IMR-90 (cell line): ENCODE measurements at regions not wholly inside any gene's neighbourhood (a gene's known extent, or its start where the extent isn't known, plus 50 kb on each side); places are given as distances from the start of the nearest gene placed in this dataset.

Experiments
- ATAC-seq: fragments of 200-7000 bp; cut with Tn5 transposase; 2 replicates; pipeline ENCODE4 v1.9.1; 2020; ENCODE audit warnings: low read depth, mild to moderate bottlenecking, moderate library complexity
- BruUV-seq: library from RNA; stranded (reverse); fragments of 400-500 nt; replicated peaks from 2 replicates; lab custom pipeline; 2021; lab: Mats Ljungman, UMichigan
- CTCF ChIA-PET: fragments of 300-600 bp; formaldehyde crosslinking; extraction: SDS; loops from one replicate; lab custom pipeline; 2021; ENCODE audit warnings: antibody characterized with exemption; lab: Yijun Ruan, JAX
- POLR2A ChIA-PET: fragments of 300-600 bp; sonication (Branson Sonifier 250); formaldehyde crosslinking; loops from one replicate; lab custom pipeline; 2022; ENCODE audit warnings: antibody characterized with exemption; ENCODE audit not compliant: unreplicated experiment; lab: Charles Lee
- DNase-seq: peaks from one replicate; pipeline ENCODE4 v3.0.0; 2013
- H2AFZ ChIP-seq: replicated peaks from 2 replicates; pipeline ENCODE3; 2013; ENCODE audit warnings: low read length, mild to moderate bottlenecking; ENCODE audit not compliant: poor library complexity
- H2AK5ac ChIP-seq: 2 replicates; pipeline ENCODE4 v1.6.1; 2013; ENCODE audit warnings: low read depth, low read length, inconsistent platforms
- H2AK9ac ChIP-seq: replicated peaks from 2 replicates; pipeline ENCODE3; 2013; ENCODE audit warnings: mild to moderate bottlenecking, low read depth, low read length, moderate library complexity; ENCODE audit not compliant: poor library complexity
- H2BK120ac ChIP-seq: 2 replicates; pipeline ENCODE4 v1.6.1; 2013; ENCODE audit warnings: low read depth, low read length, inconsistent platforms
- H2BK15ac ChIP-seq: 3 replicates; pipeline ENCODE4 v1.6.1; 2013; ENCODE audit warnings: low read depth, low read length, inconsistent platforms
- H2BK20ac ChIP-seq: 2 replicates; pipeline ENCODE4 v1.6.1; 2013; ENCODE audit warnings: low read depth, mild to moderate bottlenecking, inconsistent platforms, low read length, moderate library complexity
- H2BK5ac ChIP-seq: 2 replicates; pipeline ENCODE4 v1.6.1; 2013; ENCODE audit warnings: mild to moderate bottlenecking, low read depth, low read length, inconsistent platforms; ENCODE audit not compliant: poor library complexity, severe bottlenecking
- H3K14ac ChIP-seq: replicated peaks from 2 replicates; pipeline ENCODE4 v1.6.1; 2013; ENCODE audit warnings: low read depth, low read length, inconsistent platforms
- H3K18ac ChIP-seq: 2 replicates; pipeline ENCODE4 v1.6.1; 2013; ENCODE audit warnings: low read depth, low read length, control low read depth
- H3K23ac ChIP-seq: 2 replicates; pipeline ENCODE4 v1.6.1; 2013; ENCODE audit warnings: low read depth, low read length, inconsistent platforms
- H3K27ac ChIP-seq: 2 replicates; pipeline ENCODE4 v1.5.1; 2013; ENCODE audit warnings: mild to moderate bottlenecking, control low read depth, low read length; ENCODE audit not compliant: insufficient read depth
- H3K27me3 ChIP-seq: 2 replicates; pipeline ENCODE4 v1.6.1; 2013; ENCODE audit warnings: low read length; ENCODE audit not compliant: control insufficient read depth, insufficient read depth
- H3K36me3 ChIP-seq: 2 replicates; pipeline ENCODE4 v1.6.1; 2013; ENCODE audit warnings: low read length, mixed read lengths; ENCODE audit not compliant: control insufficient read depth, insufficient read depth
- H3K4ac ChIP-seq: 2 replicates; pipeline ENCODE4 v1.6.1; 2013; ENCODE audit warnings: low read depth, low read length, inconsistent platforms
- H3K4me1 ChIP-seq: 2 replicates; pipeline ENCODE4 v1.6.1; 2013; ENCODE audit warnings: low read length, mixed read lengths; ENCODE audit not compliant: control insufficient read depth, insufficient read depth
- H3K4me2 ChIP-seq: 2 replicates; pipeline ENCODE4 v1.6.1; 2013; ENCODE audit warnings: low read depth, mild to moderate bottlenecking, control low read depth, low read length, moderate library complexity
- H3K4me3 ChIP-seq: 2 replicates; pipeline ENCODE4 v1.5.1; 2013; ENCODE audit warnings: low read depth, mild to moderate bottlenecking, control low read depth, low read length, moderate library complexity; ENCODE audit not compliant: insufficient read depth
- H3K56ac ChIP-seq: 2 replicates; pipeline ENCODE4 v1.6.1; 2013; ENCODE audit warnings: low read length, inconsistent platforms; ENCODE audit not compliant: insufficient read depth; ENCODE audit errors: extremely low read depth
- H3K79me1 ChIP-seq, 2 experiments: 2 replicates each; pipeline ENCODE4 v1.6.1; 2013; ENCODE audit warnings: low read length in 2 of 2, inconsistent platforms in 1 of 2, low read depth in 1 of 2
- H3K9ac ChIP-seq: 2 replicates; pipeline ENCODE4 v1.6.1; 2013; ENCODE audit warnings: low read depth, low read length, control low read depth
- H3K9me1 ChIP-seq: 2 replicates; pipeline ENCODE4 v1.6.1; 2013; ENCODE audit warnings: low read length, inconsistent platforms; ENCODE audit not compliant: insufficient read depth
- H3K9me3 ChIP-seq: 2 replicates; pipeline ENCODE4 v1.6.1; 2013; ENCODE audit warnings: low read length; ENCODE audit not compliant: control insufficient read depth, insufficient read depth
- H4K20me1 ChIP-seq: 2 replicates; pipeline ENCODE4 v1.6.1; 2013; ENCODE audit warnings: low read length, inconsistent platforms; ENCODE audit not compliant: insufficient read depth
- H4K5ac ChIP-seq: 2 replicates; pipeline ENCODE4 v1.6.1; 2013; ENCODE audit warnings: mild to moderate bottlenecking, low read depth, low read length, control low read depth
- H4K8ac ChIP-seq, 2 experiments: 2 replicates each; pipeline ENCODE4 v1.6.1; 2013; ENCODE audit warnings: low read depth in 2 of 2, low read length in 2 of 2, control low read depth in 1 of 2, inconsistent platforms in 1 of 2
- H4K91ac ChIP-seq: 2 replicates; pipeline ENCODE4 v1.6.1; 2013; ENCODE audit warnings: low read depth, low read length, inconsistent platforms; ENCODE audit not compliant: insufficient read depth
- BHLHE40 ChIP-seq: fragments of 150-350 bp; IDR thresholded peaks from 2 replicates; pipeline ENCODE4 v1.6.1; 2016; ENCODE audit warnings: mild to moderate bottlenecking, low read depth, low read length
- CHD1 ChIP-seq: IDR thresholded peaks from 2 replicates; pipeline ENCODE4 v1.6.1; 2012; ENCODE audit warnings: low read depth, low read length, improper control_type of control experiment
- CTCF ChIP-seq: conservative IDR thresholded peaks from 2 replicates; pipeline ENCODE4 v1.5.1; 2012; ENCODE audit warnings: mild to moderate bottlenecking, low read depth, low read length, improper control_type of control experiment
- FOS ChIP-seq: fragments of 150-350 bp; IDR thresholded peaks from 2 replicates; pipeline ENCODE4 v1.6.1; 2016; ENCODE audit warnings: low read depth, low read length
- MAFK ChIP-seq: IDR thresholded peaks from 2 replicates; pipeline ENCODE4 v1.6.1; 2012; ENCODE audit warnings: low read depth, low read length, improper control_type of control experiment
- MXI1 ChIP-seq: IDR thresholded peaks from 2 replicates; pipeline ENCODE4 v1.6.1; 2012; ENCODE audit warnings: low read depth, mild to moderate bottlenecking, low read length, moderate library complexity, borderline replicate concordance
- NFE2L2 ChIP-seq: fragments of 150-350 bp; IDR thresholded peaks from 2 replicates; pipeline ENCODE4 v1.6.1; 2016; ENCODE audit warnings: low read depth, mild to moderate bottlenecking, low read length
- POLR2A ChIP-seq: IDR thresholded peaks from 2 replicates; pipeline ENCODE4 v1.6.1; 2012; ENCODE audit warnings: mild to moderate bottlenecking, low read depth, low read length
- RAD21 ChIP-seq: IDR thresholded peaks from 2 replicates; pipeline ENCODE4 v1.6.1; 2012; ENCODE audit warnings: low read length, improper control_type of control experiment
- RCOR1 ChIP-seq: IDR thresholded peaks from 2 replicates; pipeline ENCODE4 v1.6.1; 2012; ENCODE audit warnings: mild to moderate bottlenecking, low read length, improper control_type of control experiment; ENCODE audit not compliant: insufficient replicate concordance
- RFX5 ChIP-seq: IDR thresholded peaks from 2 replicates; pipeline ENCODE4 v1.8.0; 2012; ENCODE audit warnings: low read depth, mild to moderate bottlenecking, low read length, moderate library complexity
- SMC3 ChIP-seq: fragments of 150-350 bp; IDR thresholded peaks from 2 replicates; pipeline ENCODE4 v1.6.1; 2016; ENCODE audit warnings: low read depth, mild to moderate bottlenecking, antibody characterized with exemption, low read length, moderate library complexity
- USF2 ChIP-seq: fragments of 150-350 bp; IDR thresholded peaks from 2 replicates; pipeline ENCODE4 v1.6.1; 2017; ENCODE audit warnings: mild to moderate bottlenecking, antibody characterized with exemption, low read length, low read depth
- WGBS, 2 experiments: methylation state at CpG; one replicate each; pipeline versions ENCODE4 v1.1.5 to v1.1.7; 2013; ENCODE audit warnings: missing lambda C conversion rate in 2 of 2; ENCODE audit not compliant: insufficient read length in 1 of 2; ENCODE audit errors: extremely low coverage in 2 of 2; 5-methylcytosine and 5-hydroxymethylcytosine counted together
- dilution Hi-C: fragments of 300-500 bp; cut with HindIII; formaldehyde crosslinking; loops from one replicate; pipeline ENCODE4 v1.14.3; 2018; ENCODE audit warnings: low sequenced_read_pairs; ENCODE audit not compliant: unreplicated experiment
- in situ Hi-C: fragments of 300-500 bp; cut with MboI; formaldehyde crosslinking; loops from 3 replicates; pipeline ENCODE4 v1.14.3; 2019; ENCODE audit warnings: low sequenced_read_pairs, inconsistent platforms, mixed read lengths
- intact Hi-C: fragments of 100-400 bp; cut with micrococcal nuclease; formaldehyde crosslinking; loops from 2 replicates; pipeline ENCODE4 v1.10.0; 2022

- no peak overlapping the region for H3K27ac ChIP-seq
- H3K4me2 ChIP-seq: no peak overlapping the region
- H3K23ac ChIP-seq: no peak overlapping the region
- CTCF ChIA-PET: no interaction called here
- no peak overlapping the region for H3K18ac ChIP-seq
- no peak overlapping the region for H3K4ac ChIP-seq
- WGBS, 2 experiments: no CpG with 5 or more reads among the region's 1 CpG
- no peak for TF ChIP-seq CTCF
- no peak for TF ChIP-seq FOS
- TF ChIP-seq NFE2L2: no peak
- TF ChIP-seq RAD21: no peak
- TF ChIP-seq BHLHE40: no peak
- TF ChIP-seq MAFK: no peak
- no peak for TF ChIP-seq SMC3
- no peak for TF ChIP-seq RCOR1
- TF ChIP-seq CHD1: no peak
- no peak for TF ChIP-seq MXI1
- no peak for TF ChIP-seq USF2
- TF ChIP-seq POLR2A: no peak
- no peak for TF ChIP-seq RFX5
- H3K14ac ChIP-seq: no peak overlapping the region
- H3K9me3 ChIP-seq: no peaks in the 10 kb centered on the region; the same call in 1 of the 2 replicates
- no peak overlapping the region for H2AK5ac ChIP-seq
- H3K27me3 ChIP-seq: no peaks in the 10 kb centered on the region
- ATAC-seq (no peak), DNase-seq (no peak)
- no peak overlapping the region for H2BK20ac ChIP-seq
- no peaks in the 10 kb centered on the region for H3K9me1 ChIP-seq
- no peak overlapping the region for H2AFZ ChIP-seq
- no peaks in the 10 kb centered on the region for H3K36me3 ChIP-seq
- H3K9ac ChIP-seq: no peak overlapping the region
- no peak overlapping the region for H2BK5ac ChIP-seq
- no peak overlapping the region for H3K4me3 ChIP-seq
- dilution Hi-C loops (no loop called here), intact Hi-C loops (no loop called here), in situ Hi-C loops (no loop called here)
- H4K8ac ChIP-seq: no peak overlapping the region
- no peaks in the 10 kb centered on the region for H3K79me1 ChIP-seq
- POLR2A ChIA-PET: no interaction called here
- no TSS peak for BruUV-seq
- H4K5ac ChIP-seq: no peak overlapping the region
- no peak overlapping the region for H2AK9ac ChIP-seq
- H3K4me1 ChIP-seq: no peaks in the 10 kb centered on the region
- H4K20me1 ChIP-seq: no peaks in the 10 kb centered on the region
- no peak overlapping the region for H2BK15ac ChIP-seq
- H3K56ac ChIP-seq: no peak overlapping the region
- H2BK120ac ChIP-seq: no peak overlapping the region
- H4K91ac ChIP-seq: no peak overlapping the region
These were observed 154.5 kb downstream of the OR4C45 start for GRCh38 chr11:50187220-50187619.
